Brain microvascular endothelial cell (primary cell): ENCODE measurements at regions not wholly inside any gene's neighbourhood (a gene's known extent, or its start where the extent isn't known, plus 50 kb on each side); places are given as distances from the start of the nearest gene placed in this dataset.

ENCODE experiments used
- DNase-seq: peaks from one replicate; pipeline ENCODE4 v3.0.0-alpha.2; 2020
- H3K27ac ChIP-seq: fragments of 250-450 bp; sonication (Bioruptor Pico); 2 replicates; pipeline ENCODE4 v1.5.1; 2020; ENCODE audit warnings: mild to moderate bottlenecking, moderate library complexity
- H3K27me3 ChIP-seq: fragments of 250-450 bp; sonication (Bioruptor Pico); replicated peaks from 2 replicates; pipeline ENCODE4 v1.5.1; 2020; ENCODE audit warnings: mild to moderate bottlenecking
- H3K36me3 ChIP-seq: fragments of 250-450 bp; sonication (Bioruptor Pico); replicated peaks from 2 replicates; pipeline ENCODE4 v1.5.1; 2020; ENCODE audit warnings: mild to moderate bottlenecking
- H3K4me3 ChIP-seq: 2 replicates; pipeline ENCODE4 v1.5.1; 2011; ENCODE audit warnings: low read depth, mild to moderate bottlenecking, control low read depth, low read length, moderate library complexity
- CTCF ChIP-seq: IDR thresholded peaks from 2 replicates; pipeline ENCODE4 v1.5.1; 2011; ENCODE audit warnings: low read depth, mild to moderate bottlenecking, moderate library complexity, low read length, control low read depth, inconsistent platforms; ENCODE audit errors: missing control alignments
- in situ Hi-C: cut with HindIII; loops from 2 replicates; pipeline ENCODE4 v1.10.0; 2017; ENCODE audit warnings: low sequenced_read_pairs, low pct_ligation_motif_present

GRCh38 chr3:95348879-95349278 is 1286.0 kb downstream of the NSUN3 start:
- in situ Hi-C loops, result no loop called here
- DNase-seq, result no peak
- no peak for TF ChIP-seq CTCF
- Histone ChIP-seq H3K27me3 (no peaks in the 10 kb centered on the region), H3K4me3 (no peak overlapping the region), H3K27ac (no peak overlapping the region), H3K36me3 (no peaks in the 10 kb centered on the region)

- Histone ChIP-seq H3K27ac (no peak overlapping the region), H3K4me3 (no peak overlapping the region), H3K27me3 (no peaks in the 10 kb centered on the region), H3K36me3 (no peaks in the 10 kb centered on the region)
- TF ChIP-seq CTCF, result no peak
- in situ Hi-C loops, result no loop called here
- no peak for DNase-seq
Observed at GRCh38 chr3:95350049-95350448, 1287.2 kb downstream of the NSUN3 start.

GRCh38 chr3:95351158-95351557 is 1288.3 kb downstream of the NSUN3 start:
- Histone ChIP-seq H3K4me3 (no peak overlapping the region), H3K27ac (no peak overlapping the region), H3K27me3 (no peaks in the 10 kb centered on the region), H3K36me3 (no peaks in the 10 kb centered on the region)
- TF ChIP-seq CTCF, result no peak
- no peak for DNase-seq
- in situ Hi-C loops, result no loop called here

- no peaks in the 10 kb centered on the region for H3K36me3 ChIP-seq
- H3K4me3 ChIP-seq, result no peak overlapping the region
- H3K27me3 ChIP-seq, result no peaks in the 10 kb centered on the region
- in situ Hi-C loops, result no loop called here
- TF ChIP-seq CTCF, result no peak
- DNase-seq, result no peak
- H3K27ac ChIP-seq, result no peak overlapping the region
Observed at GRCh38 chr3:95352471-95352870, 1289.6 kb downstream of the NSUN3 start.

GRCh38 chr3:95354489-95354888 is 1291.6 kb downstream of the NSUN3 start:
- Histone ChIP-seq H3K4me3 (no peak overlapping the region), H3K36me3 (no peaks in the 10 kb centered on the region), H3K27me3 (no peaks in the 10 kb centered on the region), H3K27ac (no peak overlapping the region)
- no peak for TF ChIP-seq CTCF
- DNase-seq, result no peak
- in situ Hi-C loops, result no loop called here

GRCh38 chr3:95356764-95357501 is 1294.1 kb downstream of the NSUN3 start:
- no peak overlapping the region for H3K27ac ChIP-seq
- H3K27me3 ChIP-seq, result no peaks in the 10 kb centered on the region
- no peak for TF ChIP-seq CTCF
- no peak overlapping the region for H3K4me3 ChIP-seq
- in situ Hi-C loops, result no loop called here
- no peaks in the 10 kb centered on the region for H3K36me3 ChIP-seq
- no peak for DNase-seq
